ENCODE measurements at regions not wholly inside any gene's neighbourhood (a gene's known extent, or its start where the extent isn't known, plus 50 kb on each side); places are given as distances from the start of the nearest gene placed in this dataset.

- Histone ChIP-seq H3K9me3 (no peaks in the 10 kb centered on the region), H3K27me3 (replicated peaks; ENCODE audit: insufficient read depth) (no peaks in the 10 kb centered on the region), H3K27ac (no peak overlapping the region), H3K36me3 (no peaks in the 10 kb centered on the region), H3K4me3 (no peak overlapping the region), H3K4me1 (ENCODE audit: control insufficient read depth in 1 of 2, low read depth in 2 of 2) (no peaks in the 10 kb centered on the region)
- no peak for DNase-seq (ENCODE audit: low spot score)
- ATAC-seq (ENCODE audit: insufficient number of reproducible peaks, low FRiP score, low read depth), result no peak
- TF ChIP-seq CTCF (IDR thresholded peaks at IDR 0.05), result no peak
These were observed 391.0 kb downstream of the FGF9 start for GRCh38 chr13:22061806-22062391.

GRCh38 chr13:22062478-22063205 lies 391.8 kb downstream of the FGF9 start:
- DNase-seq (ENCODE audit: low spot score), result no peak
- no peak for TF ChIP-seq CTCF (IDR thresholded peaks at IDR 0.05)
- ATAC-seq (ENCODE audit: insufficient number of reproducible peaks, low FRiP score, low read depth), result no peak

GRCh38 chr13:22063416-22064124 lies 392.7 kb downstream of the FGF9 start:
- ATAC-seq (ENCODE audit: insufficient number of reproducible peaks, low FRiP score, low read depth), result no peak
- Histone ChIP-seq H3K36me3 (no peaks in the 10 kb centered on the region), H3K27ac (no peak overlapping the region), H3K27me3 (replicated peaks; ENCODE audit: insufficient read depth) (no peaks in the 10 kb centered on the region), H3K4me3 (no peak overlapping the region), H3K4me1 (ENCODE audit: control insufficient read depth in 1 of 2, low read depth in 2 of 2) (no peaks in the 10 kb centered on the region), H3K9me3 (no peaks in the 10 kb centered on the region)
- TF ChIP-seq CTCF (IDR thresholded peaks at IDR 0.05), result no peak
- DNase-seq (ENCODE audit: low spot score), result no peak

More at GRCh38 chr13:22062478-22063205, 391.8 kb downstream of the FGF9 start:
- no peaks in the 10 kb centered on the region for H3K36me3 ChIP-seq
- no peak overlapping the region for H3K27ac ChIP-seq
- H3K4me3 ChIP-seq, result no peak overlapping the region
- H3K27me3 ChIP-seq (replicated peaks; ENCODE audit: insufficient read depth), result no peaks in the 10 kb centered on the region
- H3K9me3 ChIP-seq, result no peaks in the 10 kb centered on the region
- H3K4me1 ChIP-seq (ENCODE audit: control insufficient read depth in 1 of 2, low read depth in 2 of 2), result no peaks in the 10 kb centered on the region

GRCh38 chr13:22064854-22065620 lies 394.2 kb downstream of the FGF9 start:
- no peaks in the 10 kb centered on the region for H3K27me3 ChIP-seq (replicated peaks; ENCODE audit: insufficient read depth)
- no peaks in the 10 kb centered on the region for H3K9me3 ChIP-seq
- TF ChIP-seq CTCF (IDR thresholded peaks at IDR 0.05), result no peak
- DNase-seq (ENCODE audit: low spot score), result no peak
- H3K27ac ChIP-seq, result no peak overlapping the region
- H3K36me3 ChIP-seq, result no peaks in the 10 kb centered on the region
- ATAC-seq (ENCODE audit: insufficient number of reproducible peaks, low FRiP score, low read depth), result no peak
- no peaks in the 10 kb centered on the region for H3K4me1 ChIP-seq (ENCODE audit: control insufficient read depth in 1 of 2, low read depth in 2 of 2)
- no peak overlapping the region for H3K4me3 ChIP-seq

GRCh38 chr13:22073718-22074117 lies 402.8 kb downstream of the FGF9 start:
- Histone ChIP-seq H3K27ac (no peak overlapping the region), H3K9me3 (no peaks in the 10 kb centered on the region), H3K36me3 (no peaks in the 10 kb centered on the region), H3K27me3 (replicated peaks; ENCODE audit: insufficient read depth) (no peaks in the 10 kb centered on the region), H3K4me1 (ENCODE audit: control insufficient read depth in 1 of 2, low read depth in 2 of 2) (no peaks in the 10 kb centered on the region), H3K4me3 (no peak overlapping the region)
- DNase-seq (ENCODE audit: low spot score) (no peak), ATAC-seq (ENCODE audit: insufficient number of reproducible peaks, low FRiP score, low read depth) (no peak)
- no peak for TF ChIP-seq CTCF (IDR thresholded peaks at IDR 0.05)
